ENCODE measurements at regions not wholly inside any gene's neighbourhood (a gene's known extent, or its start where the extent isn't known, plus 50 kb on each side); places are given as distances from the start of the nearest gene placed in this dataset.
A peak's percentile ranks its signal among the peaks of the same experiment; 100 is the strongest.

DNA sequence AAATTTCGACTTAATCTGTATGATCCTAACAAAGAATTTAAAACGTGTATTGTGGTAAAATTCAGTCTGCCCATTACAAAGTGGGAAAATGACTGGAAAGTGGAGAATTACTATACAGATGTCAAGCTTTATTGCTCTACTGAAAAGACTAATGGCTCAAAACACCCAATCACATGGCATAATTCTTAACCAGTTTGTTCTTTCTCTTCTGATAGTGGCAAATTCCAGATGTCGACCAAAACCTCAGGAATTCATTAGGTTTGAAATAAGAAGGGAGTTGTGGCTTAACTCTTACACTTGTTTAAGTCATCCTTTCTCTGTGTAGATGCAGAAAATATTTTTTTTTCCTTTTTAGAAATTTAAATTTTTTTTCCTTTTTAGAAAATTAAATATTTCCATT, 1254.9 kb upstream of the LRRN3 start:
- H3K36me3 ChIP-seq, result no peaks in the 10 kb centered on the region

DNA sequence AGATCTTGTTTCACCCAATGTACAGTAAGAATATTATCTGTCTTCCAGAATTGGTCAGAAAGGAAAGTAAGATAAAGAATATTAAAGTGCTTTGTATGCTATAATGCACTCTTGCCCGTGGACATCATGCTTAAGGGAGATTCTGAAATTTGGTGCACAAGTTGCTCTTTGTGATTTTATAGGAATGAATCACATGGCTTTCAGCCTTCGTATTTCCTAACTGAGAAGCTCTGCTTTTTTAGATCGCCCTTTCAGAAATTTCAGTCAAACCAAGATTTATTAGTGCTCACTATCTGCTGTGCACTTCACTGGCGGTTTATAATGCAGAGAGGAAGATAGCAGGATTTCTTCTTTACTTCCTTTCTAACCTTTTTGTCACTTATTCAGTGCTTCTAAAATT, 1248.5 kb upstream of the LRRN3 start:
- Histone ChIP-seq H3K27me3 (0 out of 22 replicates have a peak, but pooled peaks cover 0 to 6% (median 0%) of the 10 kb centered on the region in 11 experiments), H3K9me3 (replicated peaks in 1 of 11) (no peaks in the 10 kb centered on the region; a peak in 1 of 22 replicates), H3K27ac (no peak overlapping the region), H3K36me3 (no peaks in the 10 kb centered on the region), H3K4me3 (no peak overlapping the region), H3K4me1 (peaks cover 4 to 14% (median 12%) of the 10 kb centered on the region in 10 experiments; a peak in 19 of 20 replicates), H4K20me1 (no peaks in the 10 kb centered on the region), H3K4me2 (no peak overlapping the region), H3K9ac (no peak overlapping the region)
- no peak for TF ChIP-seq Cebpa-rat (IDR thresholded peaks at IDR 0.05)

More for the DNA sequence above, 1254.9 kb upstream of the LRRN3 start:
- Histone ChIP-seq H3K9me3 (replicated peaks in 1 of 11) (no peaks in the 10 kb centered on the region; a peak in 1 of 22 replicates), H3K4me3 (no peak overlapping the region), H3K27me3 (no peaks in the 10 kb centered on the region), H3K27ac (no peak overlapping the region), H4K20me1 (no peaks in the 10 kb centered on the region), H3K4me2 (no peak overlapping the region), H3K4me1 (no peaks in the 10 kb centered on the region), H3K9ac (no peak overlapping the region)
- no peak for TF ChIP-seq Cebpa-rat (IDR thresholded peaks at IDR 0.05)

DNA sequence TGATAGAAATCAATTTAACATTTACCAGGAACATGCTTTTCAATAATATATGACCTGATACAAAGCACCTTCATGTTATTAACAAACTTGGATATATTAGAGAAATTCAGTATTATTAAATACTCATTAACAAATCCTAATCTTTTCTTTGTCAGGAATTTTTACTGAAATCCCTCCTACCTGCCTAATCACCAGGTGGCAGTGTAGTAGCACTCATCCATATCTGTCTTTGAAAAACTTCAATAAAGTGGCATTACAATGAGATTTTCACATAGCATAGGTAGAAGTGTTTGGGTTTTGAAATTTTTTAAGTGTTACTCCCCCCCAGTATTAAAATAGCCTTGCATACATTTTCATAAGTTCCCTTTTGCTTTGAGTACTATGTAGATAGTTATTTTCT, 1246.6 kb upstream of the LRRN3 start:
- Histone ChIP-seq H4K20me1 (no peaks in the 10 kb centered on the region), H3K9me3 (replicated peaks in 1 of 11) (no peaks in the 10 kb centered on the region; a peak in 1 of 22 replicates), H3K36me3 (no peaks in the 10 kb centered on the region), H3K27me3 (0 out of 22 replicates have a peak, but pooled peaks cover 0 to 6% (median 0%) of the 10 kb centered on the region in 11 experiments), H3K4me1 (peaks cover 4 to 14% (median 12%) of the 10 kb centered on the region in 10 experiments; a peak in 19 of 20 replicates), H3K4me3 (no peak overlapping the region), H3K27ac (no peak overlapping the region), H3K9ac (no peak overlapping the region), H3K4me2 (0 out of 22 replicates have a peak overlapping the region, but pooled peaks of 1 of the 11 experiments have one; percentile 51)
- TF ChIP-seq Cebpa-rat (IDR thresholded peaks at IDR 0.05), result no peak

DNA sequence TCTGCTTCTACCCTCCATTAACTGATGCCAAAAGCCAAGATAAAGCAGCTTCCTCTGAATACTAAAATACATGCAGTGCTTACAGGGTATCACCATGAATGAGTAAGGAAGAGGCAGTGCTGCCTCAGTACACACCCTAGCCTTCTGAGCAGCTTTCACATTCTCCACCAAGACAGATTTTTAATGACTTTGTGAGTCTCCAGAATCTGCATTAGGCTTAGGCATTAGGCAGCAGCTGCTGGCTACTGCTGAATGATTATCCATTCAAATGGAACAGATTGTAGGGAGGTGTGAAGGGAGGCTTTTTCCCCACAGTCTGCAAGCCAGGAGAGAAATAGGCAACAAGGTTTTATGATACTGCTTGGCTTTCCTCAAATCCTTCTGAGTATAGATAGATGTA, 1226.7 kb upstream of the LRRN3 start:
- no peak overlapping the region for H3K4me3 ChIP-seq
- no peak overlapping the region for H3K27ac ChIP-seq
- no peak overlapping the region for H3K4me2 ChIP-seq
- no peaks in the 10 kb centered on the region for H3K4me1 ChIP-seq
- H3K9me3 ChIP-seq (replicated peaks in 1 of 11), result no peaks in the 10 kb centered on the region
- no peaks in the 10 kb centered on the region for H3K27me3 ChIP-seq
- no peak for TF ChIP-seq Cebpa-rat (IDR thresholded peaks at IDR 0.05)
- no peaks in the 10 kb centered on the region for H4K20me1 ChIP-seq
- no peaks in the 10 kb centered on the region for H3K36me3 ChIP-seq
- H3K9ac ChIP-seq, result no peak overlapping the region

DNA sequence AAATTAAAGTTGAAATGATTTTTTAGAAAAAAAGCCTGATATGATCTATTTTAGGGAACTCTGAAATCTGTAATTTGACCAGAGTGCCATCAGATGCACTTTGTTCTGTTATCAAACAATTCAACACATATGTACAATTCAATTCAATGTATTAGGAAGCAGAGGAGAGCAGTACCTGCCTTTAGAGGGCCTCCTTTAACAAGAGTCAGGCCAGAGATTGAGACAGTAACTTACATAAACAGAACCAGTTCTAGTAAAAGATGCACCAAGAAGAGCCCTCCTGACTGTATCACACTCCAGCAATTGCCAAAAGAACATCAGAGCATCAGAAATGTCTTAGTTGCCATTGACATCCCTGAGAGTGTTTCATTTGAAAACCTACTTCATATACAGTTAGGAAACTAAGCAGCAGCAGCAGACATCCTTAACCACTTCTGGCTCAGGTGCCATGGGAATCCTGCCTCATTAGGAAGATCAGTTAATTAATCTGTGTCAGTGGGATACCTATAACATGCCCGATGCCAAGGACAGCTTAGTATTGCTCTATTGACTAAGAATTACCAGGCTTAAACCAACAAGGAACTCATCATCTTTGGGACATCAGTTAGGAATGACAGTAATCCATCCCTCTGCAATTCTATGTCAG, 1222.6 kb upstream of the LRRN3 start:
- no peaks in the 10 kb centered on the region for H3K36me3 ChIP-seq
- H4K20me1 ChIP-seq, result no peaks in the 10 kb centered on the region
- no peak overlapping the region for H3K4me3 ChIP-seq
- H3K9ac ChIP-seq, result no peak overlapping the region
- H3K27me3 ChIP-seq, result no peaks in the 10 kb centered on the region
- no peaks in the 10 kb centered on the region for H3K4me1 ChIP-seq
- H3K4me2 ChIP-seq, result no peak overlapping the region
- H3K27ac ChIP-seq, result no peak overlapping the region
- H3K9me3 ChIP-seq (replicated peaks in 1 of 11), result no peaks in the 10 kb centered on the region
- no peak for TF ChIP-seq Cebpa-rat (IDR thresholded peaks at IDR 0.05)

DNA sequence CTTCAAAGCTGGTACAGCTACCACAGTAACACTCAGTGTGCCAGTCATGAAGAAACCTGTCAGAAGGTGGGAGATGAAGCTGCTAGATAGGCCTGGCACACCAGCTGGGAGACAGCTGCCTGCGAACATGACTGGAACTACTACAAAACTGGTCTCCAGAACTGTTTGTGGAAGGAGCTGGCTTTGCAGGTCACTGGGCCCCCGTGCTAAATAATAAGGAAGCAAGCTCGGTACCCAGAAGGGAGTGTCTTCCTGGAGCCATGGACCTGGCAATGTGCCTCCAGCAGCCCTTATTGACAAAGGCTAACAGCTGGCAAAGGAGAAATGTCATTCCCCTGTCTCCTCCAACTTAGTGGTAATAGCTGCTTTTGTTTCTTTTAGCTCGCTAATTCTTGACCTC, 1217.6 kb upstream of the LRRN3 start:
- TF ChIP-seq Cebpa-rat (IDR thresholded peaks at IDR 0.05), result no peak
- no peaks in the 10 kb centered on the region for H4K20me1 ChIP-seq
- no peaks in the 10 kb centered on the region for H3K4me1 ChIP-seq
- H3K27me3 ChIP-seq, result no peaks in the 10 kb centered on the region
- no peaks in the 10 kb centered on the region for H3K36me3 ChIP-seq
- no peak overlapping the region for H3K4me3 ChIP-seq
- H3K27ac ChIP-seq, result no peak overlapping the region
- no peak overlapping the region for H3K9ac ChIP-seq
- no peaks in the 10 kb centered on the region for H3K9me3 ChIP-seq (replicated peaks in 1 of 11)
- H3K4me2 ChIP-seq, result no peak overlapping the region

DNA sequence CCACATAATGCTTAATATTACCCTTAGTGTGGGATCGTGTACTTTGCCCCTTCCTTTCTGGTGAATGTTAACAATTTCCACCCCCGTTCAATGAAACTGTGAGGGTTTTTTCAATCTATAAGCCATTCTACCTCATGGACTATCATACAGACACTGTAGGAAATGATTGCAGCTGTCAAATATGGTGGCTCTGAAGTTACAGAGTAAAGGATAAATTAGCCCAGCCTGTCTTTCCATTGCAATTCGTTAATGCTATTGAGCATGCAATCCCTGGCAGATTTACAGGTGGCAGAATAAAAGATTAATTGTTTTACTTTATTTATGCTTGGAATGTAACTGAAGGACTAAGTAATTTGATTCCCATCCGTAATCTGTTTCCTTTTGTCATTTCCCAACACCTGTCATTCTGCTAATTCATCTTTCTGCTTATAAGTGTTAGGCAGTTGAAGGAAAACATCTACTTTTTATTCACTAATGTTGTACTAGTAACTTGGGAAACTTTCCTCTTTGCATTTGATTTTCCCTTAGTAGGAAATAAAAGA, 1211.6 kb upstream of the LRRN3 start:
- H3K4me3 ChIP-seq, result no peak overlapping the region
- no peaks in the 10 kb centered on the region for H3K4me1 ChIP-seq
- no peak overlapping the region for H3K27ac ChIP-seq
- no peaks in the 10 kb centered on the region for H3K27me3 ChIP-seq
- no peaks in the 10 kb centered on the region for H4K20me1 ChIP-seq
- H3K9ac ChIP-seq, result no peak overlapping the region
- no peaks in the 10 kb centered on the region for H3K36me3 ChIP-seq
- TF ChIP-seq Cebpa-rat (IDR thresholded peaks at IDR 0.05), result no peak
- H3K4me2 ChIP-seq, result no peak overlapping the region
- no peaks in the 10 kb centered on the region for H3K9me3 ChIP-seq (replicated peaks in 1 of 11)

DNA sequence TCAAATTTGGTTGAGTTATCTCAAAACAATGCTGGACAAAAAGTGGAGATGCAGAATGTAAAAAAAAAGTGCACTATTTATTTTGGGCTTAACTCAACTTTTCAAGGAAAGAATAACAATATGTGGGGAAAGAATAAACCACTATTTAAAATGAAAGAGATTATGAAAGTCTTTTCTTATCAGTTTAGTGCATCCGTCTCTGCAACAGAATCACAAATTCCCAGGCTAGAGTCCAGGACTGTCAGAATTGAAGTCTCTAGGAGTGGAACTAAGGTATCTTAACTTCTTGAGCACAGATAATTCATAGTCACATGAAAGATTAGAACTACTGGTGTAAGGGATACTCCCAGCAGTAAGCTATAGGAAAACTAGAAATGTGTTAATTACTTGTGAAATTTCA, 1200.3 kb upstream of the LRRN3 start:
- Histone ChIP-seq H3K36me3 (no peaks in the 10 kb centered on the region), H3K9ac (no peak overlapping the region), H3K27me3 (no peaks in the 10 kb centered on the region), H3K9me3 (replicated peaks in 1 of 11) (peaks cover 0 to 7% (median 0%) of the 10 kb centered on the region in 11 experiments; a peak in 1 of 22 replicates), H3K4me1 (peaks cover 0 to 6% (median 0%) of the 10 kb centered on the region in 10 experiments; a peak in 1 of 20 replicates), H4K20me1 (no peaks in the 10 kb centered on the region), H3K4me2 (no peak overlapping the region), H3K4me3 (no peak overlapping the region), H3K27ac (no peak overlapping the region)
- no peak for TF ChIP-seq Cebpa-rat (IDR thresholded peaks at IDR 0.05)

DNA sequence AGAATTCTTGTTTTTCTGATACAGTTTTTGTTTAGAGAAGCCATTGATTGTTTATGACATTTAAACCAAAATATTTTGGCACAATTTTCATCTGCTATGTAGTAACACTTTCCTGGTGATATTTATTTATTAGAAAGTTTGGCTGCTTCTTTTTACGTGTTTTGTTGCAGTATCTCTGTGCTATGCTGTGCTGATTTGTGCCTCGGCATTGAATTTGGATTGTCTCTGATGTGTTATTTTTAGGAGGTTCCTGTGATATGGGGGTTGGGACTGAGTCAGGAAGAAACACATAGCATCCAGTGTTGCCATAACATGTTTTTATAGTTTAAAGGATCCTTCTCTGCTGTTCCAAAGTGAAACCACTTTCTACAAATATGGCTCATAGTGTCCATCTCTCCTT, 1197.7 kb upstream of the LRRN3 start:
- H3K27ac ChIP-seq, result no peak overlapping the region

DNA sequence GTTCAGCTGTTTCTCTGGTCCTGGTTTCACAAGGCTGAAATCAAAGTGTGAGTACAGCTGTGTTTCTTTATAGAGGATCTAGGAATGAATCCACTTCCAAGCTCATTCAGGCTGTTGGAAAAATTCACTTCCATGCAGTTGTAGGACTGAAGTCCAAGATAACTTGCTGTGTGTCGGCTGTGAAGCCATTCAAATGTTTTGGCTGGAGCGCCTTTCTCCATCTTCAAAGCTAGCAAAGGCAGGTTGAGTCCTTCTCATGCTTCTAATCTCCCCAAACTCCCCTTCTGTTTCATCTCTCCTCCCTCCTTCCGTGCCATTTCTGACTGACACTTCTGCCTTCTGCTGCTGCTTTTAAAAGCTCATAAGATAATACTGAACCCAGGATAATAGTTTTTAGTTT, 1195.4 kb upstream of the LRRN3 start:
- Histone ChIP-seq H4K20me1 (no peaks in the 10 kb centered on the region), H3K9me3 (replicated peaks in 1 of 11) (no peaks in the 10 kb centered on the region), H3K27me3 (no peaks in the 10 kb centered on the region), H3K9ac (no peak overlapping the region), H3K27ac (no peak overlapping the region), H3K4me2 (no peak overlapping the region), H3K36me3 (no peaks in the 10 kb centered on the region), H3K4me1 (no peaks in the 10 kb centered on the region), H3K4me3 (no peak overlapping the region)
- TF ChIP-seq Cebpa-rat (IDR thresholded peaks at IDR 0.05), result no peak

More for the DNA sequence above, 1197.7 kb upstream of the LRRN3 start:
- Histone ChIP-seq H3K36me3 (no peaks in the 10 kb centered on the region), H3K4me1 (peaks cover 0 to 6% (median 0%) of the 10 kb centered on the region in 10 experiments; a peak in 1 of 20 replicates), H4K20me1 (no peaks in the 10 kb centered on the region), H3K27me3 (no peaks in the 10 kb centered on the region), H3K4me3 (no peak overlapping the region), H3K9ac (no peak overlapping the region), H3K9me3 (replicated peaks in 1 of 11) (peaks cover 0 to 7% (median 0%) of the 10 kb centered on the region in 11 experiments; a peak in 1 of 22 replicates), H3K4me2 (no peak overlapping the region)
- no peak for TF ChIP-seq Cebpa-rat (IDR thresholded peaks at IDR 0.05)
